GM19455 (cell line): ENCODE measurements at regions not wholly inside any gene's neighbourhood (a gene's known extent, or its start where the extent isn't known, plus 50 kb on each side); places are given as distances from the start of the nearest gene placed in this dataset.

Experiments used
- ATAC-seq: cut with Tn5 transposase; IDR thresholded peaks from one replicate; pipeline ENCODE4 v1.9.1; 2021; ENCODE audit not compliant: unreplicated experiment

- no peak for ATAC-seq
Measured at GRCh38 chr4:81963015-81963762, 410.6 kb downstream of the HNRNPD start.

- no peak for ATAC-seq
Measured at GRCh38 chr4:81960961-81961360, 412.8 kb downstream of the HNRNPD start.

- no peak for ATAC-seq
Measured at GRCh38 chr4:81954271-81954670, 419.5 kb downstream of the HNRNPD start.

- no peak for ATAC-seq
Measured at GRCh38 chr4:81951891-81952455, 421.8 kb downstream of the HNRNPD start.

GRCh38 chr4:81946996-81947395, 426.8 kb downstream of the HNRNPD start:
- ATAC-seq = no peak

GRCh38 chr4:81930506-81931238, 443.1 kb downstream of the HNRNPD start:
- no peak for ATAC-seq

DNA sequence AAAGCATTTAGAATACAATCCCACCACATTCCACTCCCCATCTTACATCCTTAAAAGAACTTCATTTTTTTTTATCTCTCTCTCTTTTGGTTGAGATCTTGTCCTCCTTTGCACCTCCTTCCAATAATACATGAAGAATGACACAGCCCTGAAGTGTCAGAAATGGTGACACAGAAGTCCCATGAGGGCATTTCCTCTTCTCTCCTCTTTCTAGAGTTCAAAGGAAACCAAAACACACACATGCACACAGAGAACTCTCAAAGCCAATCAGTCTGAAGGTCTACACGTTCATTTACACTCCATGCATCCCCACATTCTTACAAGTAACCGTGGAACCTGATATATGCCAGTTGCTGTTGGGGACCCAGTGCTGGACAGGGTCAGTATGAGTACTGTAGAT, 450.7 kb downstream of the HNRNPD start:
- no peak for ATAC-seq

DNA sequence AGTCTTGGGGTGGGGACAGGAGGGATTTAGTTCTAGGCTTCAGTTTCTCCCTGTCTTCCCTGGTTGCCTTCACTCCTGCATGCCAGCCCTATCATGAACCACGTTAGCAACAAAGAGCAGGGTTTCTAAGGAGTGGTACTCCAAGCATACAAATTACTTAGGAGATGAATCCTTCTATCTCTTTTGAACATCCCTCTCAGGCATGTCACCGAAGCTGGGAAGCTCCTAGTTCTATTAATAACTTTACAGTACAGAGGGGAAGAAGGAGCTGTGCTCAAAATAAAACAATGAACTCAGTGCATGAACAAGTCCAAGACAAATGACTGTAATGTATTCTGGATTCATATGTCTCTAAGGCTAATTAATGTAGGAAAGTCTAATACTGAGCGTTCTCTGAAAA, 450.6 kb upstream of the RASGEF1B start:
- ATAC-seq = no peak

DNA sequence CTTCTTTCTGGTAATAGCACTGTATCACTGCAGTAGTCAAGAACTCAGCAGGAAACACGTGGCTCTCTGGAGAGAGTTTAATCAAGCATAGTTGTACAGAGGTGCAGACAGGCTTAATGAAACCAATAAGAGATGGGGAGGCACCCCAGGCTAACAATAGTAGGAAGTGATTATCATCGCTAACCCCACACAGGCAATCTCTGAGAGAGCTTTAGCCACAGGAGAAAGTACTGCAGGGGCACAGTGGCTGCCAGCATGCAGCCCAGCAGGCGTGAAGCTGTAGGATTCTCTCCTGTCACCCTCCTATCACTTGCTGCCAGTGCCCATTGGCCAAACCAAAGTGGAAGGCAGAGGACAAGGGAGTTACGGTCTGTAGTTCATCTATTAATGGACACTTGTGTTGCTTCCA, 450.0 kb upstream of the RASGEF1B start:
- no peak for ATAC-seq

GRCh38 chr4:81919810-81920209, 448.1 kb upstream of the RASGEF1B start:
- no peak for ATAC-seq

DNA sequence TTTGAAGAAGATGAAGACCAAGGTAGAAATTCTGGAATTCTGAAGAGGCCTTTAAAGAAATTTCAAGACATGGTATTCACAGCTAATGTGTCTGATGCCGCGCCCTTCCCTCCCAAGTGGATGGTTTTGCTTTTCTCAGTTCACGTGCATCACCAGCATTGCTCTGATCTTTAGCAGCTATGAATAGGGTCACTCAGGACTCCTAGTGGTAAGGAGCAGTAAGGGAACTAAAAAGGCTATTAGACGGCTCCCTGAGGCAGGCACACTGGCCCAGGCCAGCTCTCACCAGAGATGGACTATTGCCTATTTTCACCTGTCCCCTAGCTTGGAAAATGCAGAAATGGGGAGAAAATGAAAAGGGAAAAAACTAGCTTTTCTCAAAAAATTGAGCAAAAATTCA, 447.5 kb upstream of the RASGEF1B start:
- peak; percentile 60 for ATAC-seq

DNA sequence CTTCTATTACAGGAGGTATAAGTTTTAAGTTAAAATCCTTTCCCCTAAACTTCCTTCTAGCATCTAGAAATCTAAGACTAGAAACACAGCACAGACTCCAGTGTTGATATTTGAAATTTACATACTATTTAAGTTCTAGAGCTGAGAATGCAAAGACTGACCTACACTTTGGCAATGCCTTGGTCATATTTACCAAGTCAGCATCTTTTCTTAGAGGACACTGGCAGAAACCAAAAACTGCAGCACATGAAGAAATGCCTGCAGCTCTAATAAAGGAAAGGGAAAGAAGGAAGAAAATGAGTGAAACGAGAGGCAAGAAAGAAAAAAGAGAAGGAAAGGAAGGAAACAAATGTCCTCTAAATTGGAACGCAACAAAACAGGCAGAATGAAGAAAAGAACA, 443.7 kb upstream of the RASGEF1B start:
- no peak for ATAC-seq

DNA sequence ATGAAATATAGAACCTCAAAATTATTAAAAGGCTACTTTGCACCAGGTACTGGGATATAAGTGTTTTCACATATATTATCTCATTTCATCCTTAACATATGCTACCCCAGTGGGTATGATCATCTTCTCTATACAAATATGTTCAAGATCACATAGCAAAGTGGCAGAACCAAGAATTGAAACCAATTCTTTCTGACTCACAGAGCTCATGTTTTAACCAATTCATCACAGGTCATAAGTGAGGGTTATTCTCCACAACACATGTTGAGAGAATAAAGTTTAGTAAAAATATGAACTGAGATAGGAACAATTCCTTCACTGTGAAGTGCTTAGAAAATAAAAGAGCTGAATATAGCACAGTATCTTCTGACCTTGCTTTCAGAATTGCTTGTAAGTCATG, 442.9 kb upstream of the RASGEF1B start:
- no peak for ATAC-seq

GRCh38 chr4:81913427-81913879, 441.7 kb upstream of the RASGEF1B start:
- peak; percentile 97 for ATAC-seq

DNA sequence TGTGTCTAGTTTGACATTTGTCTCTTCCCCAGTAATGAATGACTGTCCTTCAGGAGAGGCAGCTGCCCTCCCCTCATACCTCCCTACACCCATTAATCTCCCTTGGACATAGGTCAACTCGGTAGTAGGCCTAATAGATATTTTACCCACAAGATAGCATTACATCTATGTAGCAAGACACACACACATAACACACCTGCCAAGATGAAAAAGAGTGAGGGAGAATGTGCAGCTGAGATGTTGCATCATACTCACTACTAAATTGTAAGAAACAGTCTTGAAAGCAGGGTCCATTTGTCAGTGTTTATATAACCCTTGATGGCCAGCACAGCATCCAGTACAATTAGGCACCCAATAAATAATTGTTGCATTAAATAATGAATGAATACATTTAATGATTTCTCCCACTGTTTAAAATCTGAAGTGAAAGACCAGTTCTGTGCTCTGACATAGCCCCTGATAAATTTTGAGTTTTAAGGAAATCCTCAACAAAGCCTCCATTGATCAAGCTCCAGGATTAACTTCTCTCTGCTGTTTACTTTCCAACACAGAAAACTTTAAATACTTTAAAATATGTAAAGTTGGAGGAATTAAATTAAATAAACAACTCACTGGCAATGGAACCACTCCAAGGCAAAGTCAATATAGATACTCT, 440.8 kb upstream of the RASGEF1B start:
- no peak for ATAC-seq

DNA sequence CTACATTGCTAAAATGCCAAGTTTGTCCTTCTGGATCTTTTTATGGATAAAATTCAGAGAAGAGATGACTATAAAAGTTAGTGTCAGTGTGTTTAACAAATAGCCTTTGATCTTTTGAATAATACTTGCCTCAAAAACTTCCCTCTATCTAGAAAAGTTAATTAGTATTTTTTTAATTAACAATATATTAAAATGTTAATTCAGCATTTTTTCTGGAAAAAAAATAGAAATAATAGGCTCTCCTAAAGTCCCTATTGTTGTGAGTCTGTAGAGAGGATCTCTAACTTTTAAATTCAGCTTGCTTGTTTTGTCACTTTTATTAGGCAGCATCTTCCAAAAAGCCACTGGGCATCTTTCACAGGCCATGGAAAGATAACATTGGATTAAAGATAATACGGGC, 435.2 kb upstream of the RASGEF1B start:
- no peak for ATAC-seq

GRCh38 chr4:81905971-81906370, 434.3 kb upstream of the RASGEF1B start:
- ATAC-seq = peak; percentile 92

- ATAC-seq = no peak
Measured at GRCh38 chr4:81904121-81904520, 432.4 kb upstream of the RASGEF1B start.

- no peak for ATAC-seq
Measured at GRCh38 chr4:81903212-81903611, 431.5 kb upstream of the RASGEF1B start.

DNA sequence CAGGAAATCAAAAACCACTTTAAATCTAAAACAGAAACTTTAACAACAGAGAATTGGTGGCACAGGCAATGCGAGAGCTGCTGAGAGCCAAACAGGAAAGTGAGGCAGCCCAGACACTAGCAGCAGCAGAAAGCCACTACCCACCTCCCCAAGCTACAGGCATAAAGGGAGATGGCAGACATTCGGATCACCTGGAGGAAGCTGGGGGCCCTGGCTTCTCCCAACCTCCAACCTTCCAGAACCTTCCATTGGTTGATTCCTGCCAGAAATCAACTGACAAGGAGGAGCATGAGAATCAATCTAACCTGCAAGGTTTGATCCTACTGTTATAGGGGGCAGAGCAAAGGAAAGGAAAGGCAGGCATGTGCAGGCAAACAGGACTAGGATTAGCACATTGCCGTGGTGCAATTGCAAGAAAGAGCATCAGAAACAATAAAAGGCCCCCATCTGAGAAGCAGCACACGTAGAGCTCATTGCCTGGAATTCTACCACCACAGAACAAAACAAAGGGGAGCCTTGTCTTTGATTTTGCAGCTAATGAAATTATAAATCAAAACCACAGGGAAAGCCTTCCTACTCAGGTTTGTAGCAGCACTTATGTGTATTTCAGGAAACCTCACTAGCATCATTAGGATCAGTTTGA, 427.3 kb upstream of the RASGEF1B start:
- ATAC-seq = no peak

DNA sequence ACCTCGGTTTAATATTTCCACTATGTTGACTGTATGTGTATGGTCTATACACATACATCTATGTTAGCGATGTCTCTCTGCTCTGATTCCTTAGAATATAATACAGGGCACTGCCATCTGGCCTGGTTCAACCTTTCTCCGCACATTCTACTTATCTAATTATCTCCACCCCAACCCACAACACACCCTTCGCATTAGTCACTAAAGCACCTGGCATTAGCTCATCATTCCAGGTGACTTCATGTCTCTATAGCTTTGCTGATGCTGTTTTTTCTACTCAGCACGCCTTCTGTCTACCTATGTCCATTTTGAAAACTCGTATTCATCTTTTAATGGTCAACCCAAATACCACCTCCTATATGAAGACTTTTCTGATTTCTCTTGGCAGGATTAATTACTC, 425.2 kb upstream of the RASGEF1B start:
- no peak for ATAC-seq
